ENCODE measurements at regions not wholly inside any gene's neighbourhood (a gene's known extent, or its start where the extent isn't known, plus 50 kb on each side); places are given as distances from the start of the nearest gene placed in this dataset.

GRCh38 chr4:138925495-138925894 is 90.1 kb upstream of the NOCT start:
- no peak for TF ChIP-seq CTCF (IDR thresholded peaks at IDR 0.05)
- TF ChIP-seq POLR2A (IDR thresholded peaks at IDR 0.05): no peak

Measured in uterus (tissue), 2 donors.